Caco-2 (cell line): ENCODE measurements at regions not wholly inside any gene's neighbourhood (a gene's known extent, or its start where the extent isn't known, plus 50 kb on each side); places are given as distances from the start of the nearest gene placed in this dataset.
"Not testable (repeated sequence)": the region's sequence is repeated elsewhere in the genome, so short reads cannot be mapped to it uniquely, and the experiment has no call there.

ENCODE experiments used
- BruUV-seq: library from RNA; stranded (reverse); fragments of 400-500 nt; replicated peaks from 2 replicates; lab custom pipeline; 2021; lab: Mats Ljungman, UMichigan
- CTCF ChIA-PET: fragments of 300-600 bp; sonication (Branson Sonifier 250); formaldehyde crosslinking; loops from one replicate; lab custom pipeline; 2022; ENCODE audit warnings: antibody characterized with exemption; lab: Charles Lee
- POLR2A ChIA-PET: fragments of 300-600 bp; sonication (Branson Sonifier 250); formaldehyde crosslinking; loops from one replicate; lab custom pipeline; 2022; ENCODE audit warnings: antibody characterized with exemption; lab: Charles Lee
- DNase-seq, 2 experiments: peaks; one replicate each; pipeline versions ENCODE4 v3.0.0 to v3.0.0-alpha.2; 2020 to 2022
- H3K27me3 ChIP-seq: replicated peaks from 2 replicates; pipeline ENCODE4 v1.6.0; 2011; ENCODE audit warnings: low read length; ENCODE audit not compliant: control insufficient read depth, insufficient read depth
- H3K36me3 ChIP-seq: 2 replicates; pipeline ENCODE4 v1.5.1; 2011; ENCODE audit warnings: low read length; ENCODE audit not compliant: control insufficient read depth, insufficient read depth
- H3K4me1 ChIP-seq: fragments of 250-450 bp; sonication (Bioruptor Pico); 2 replicates; pipeline ENCODE4 v1.5.1; 2020; ENCODE audit warnings: mild to moderate bottlenecking
- H3K4me3 ChIP-seq: 2 replicates; pipeline ENCODE4 v1.5.1; 2011; ENCODE audit warnings: low read depth, mild to moderate bottlenecking, control low read depth, low read length
- H3K9me3 ChIP-seq: fragments of 250-450 bp; sonication (Bioruptor Pico); 2 replicates; pipeline ENCODE4 v1.5.1; 2020; ENCODE audit warnings: mild to moderate bottlenecking, moderate library complexity
- H3K27ac Mint-ChIP-seq: one replicate; pipeline ENCODE4 v1.8.0; 2022; ENCODE audit warnings: mixed read lengths; ENCODE audit not compliant: unreplicated experiment
- H3K27me3 Mint-ChIP-seq: one replicate; pipeline ENCODE4 v1.8.0; 2022; ENCODE audit warnings: mixed read lengths; ENCODE audit not compliant: insufficient read depth, unreplicated experiment
- H3K36me3 Mint-ChIP-seq: one replicate; pipeline ENCODE4 v1.8.0; 2022; ENCODE audit warnings: mild to moderate bottlenecking, mixed read lengths; ENCODE audit not compliant: insufficient read depth, unreplicated experiment
- H3K4me1 Mint-ChIP-seq: one replicate; pipeline ENCODE4 v1.8.0; 2022; ENCODE audit warnings: low read depth, mixed read lengths; ENCODE audit not compliant: unreplicated experiment
- H3K4me3 Mint-ChIP-seq: one replicate; pipeline ENCODE4 v1.8.0; 2022; ENCODE audit warnings: mild to moderate bottlenecking, moderate library complexity, mixed read lengths; ENCODE audit not compliant: unreplicated experiment
- H3K9me3 Mint-ChIP-seq: one replicate; pipeline ENCODE4 v1.8.0; 2022; ENCODE audit warnings: mixed read lengths; ENCODE audit not compliant: unreplicated experiment
- CTCF ChIP-seq, 2 experiments: fragments of 200-600 bp in 1 of 2; IDR thresholded peaks; 1 replicate in 1 of 2; 2 replicates in 1 of 2; pipeline versions ENCODE4 v1.5.1 to v1.8.0; 2011 to 2022; ENCODE audit warnings: antibody characterized with exemption in 1 of 2, control low read depth in 1 of 2, inconsistent platforms in 1 of 2, low read depth in 1 of 2, low read length in 1 of 2, mild to moderate bottlenecking in 1 of 2, moderate library complexity in 1 of 2; ENCODE audit not compliant: insufficient read depth in 1 of 2, severe bottlenecking in 1 of 2, unreplicated experiment in 1 of 2
- intact Hi-C: fragments of 100-400 bp; cut with micrococcal nuclease; formaldehyde crosslinking; loops from one replicate; pipeline ENCODE4 v1.10.0; 2022; ENCODE audit not compliant: unreplicated experiment

- H3K27ac Mint-ChIP-seq: no peak overlapping the region
These were observed 168.9 kb downstream of the CDC14C start for GRCh38 chr7:49093218-49093617.

GRCh38 chr7:49094866-49095265 lies 170.5 kb downstream of the CDC14C start:
- no peaks in the 10 kb centered on the region for H3K4me1 Mint-ChIP-seq
- Histone ChIP-seq H3K9me3 (no peaks in the 10 kb centered on the region), H3K4me1 (no peaks in the 10 kb centered on the region), H3K36me3 (no peaks in the 10 kb centered on the region), H3K4me3 (no peak overlapping the region), H3K27me3 (no peaks in the 10 kb centered on the region)
- POLR2A ChIA-PET: no interaction called here
- CTCF ChIA-PET: no interaction called here
- intact Hi-C loops: loop anchor here (5.0 to 10.0 kb wide), 2 partner anchors 72 to 700 kb away; no protein-coding TSS in a partner anchor
- TF ChIP-seq CTCF (IDR thresholded peaks at IDR 0.05; ENCODE audit: insufficient read depth in 1 of 2, low read depth in 1 of 2, low read length in 1 of 2, severe bottlenecking in 1 of 2, unreplicated experiment in 1 of 2): no peak
- no peak overlapping the region for H3K4me3 Mint-ChIP-seq
- DNase-seq: no peak
- H3K27ac Mint-ChIP-seq: no peak overlapping the region
- peaks cover 5% of the 10 kb centered on the region for H3K27me3 Mint-ChIP-seq
- no TSS peak for BruUV-seq
- no peaks in the 10 kb centered on the region for H3K36me3 Mint-ChIP-seq
- H3K9me3 Mint-ChIP-seq: no peaks in the 10 kb centered on the region

More at GRCh38 chr7:49093218-49093617, 168.9 kb downstream of the CDC14C start:
- ChIA-PET POLR2A (no interaction called here), CTCF (no interaction called here)
- TF ChIP-seq CTCF (IDR thresholded peaks at IDR 0.05; ENCODE audit: insufficient read depth in 1 of 2, low read depth in 1 of 2, low read length in 1 of 2, severe bottlenecking in 1 of 2, unreplicated experiment in 1 of 2): no peak
- Mint-ChIP-seq H3K27me3 (peaks cover 2% of the 10 kb centered on the region), H3K4me1 (no peaks in the 10 kb centered on the region), H3K9me3 (no peaks in the 10 kb centered on the region), H3K4me3 (no peak overlapping the region), H3K36me3 (no peaks in the 10 kb centered on the region)
- H3K36me3 ChIP-seq: no peaks in the 10 kb centered on the region
- no peak overlapping the region for H3K4me3 ChIP-seq
- intact Hi-C loops: loop anchor here (10.0 kb wide), 1 partner anchor 702 kb away; no protein-coding TSS in a partner anchor
- DNase-seq: no peak
- H3K9me3 ChIP-seq: no peaks in the 10 kb centered on the region
- BruUV-seq: no TSS peak
- no peaks in the 10 kb centered on the region for H3K27me3 ChIP-seq
- no peaks in the 10 kb centered on the region for H3K4me1 ChIP-seq

GRCh38 chr7:49099587-49100326 lies 175.4 kb downstream of the CDC14C start:
- Histone ChIP-seq H3K27me3 (no peaks in the 10 kb centered on the region), H3K4me3 (no peak overlapping the region), H3K4me1 (no peaks in the 10 kb centered on the region), H3K36me3 (no peaks in the 10 kb centered on the region), H3K9me3 (no peaks in the 10 kb centered on the region)
- intact Hi-C loops: loop anchor here (1.0 to 10.0 kb wide), 3 partner anchors 68 to 753 kb away; no protein-coding TSS in a partner anchor
- Mint-ChIP-seq H3K9me3 (no peaks in the 10 kb centered on the region), H3K36me3 (no peaks in the 10 kb centered on the region), H3K4me1 (no peaks in the 10 kb centered on the region), H3K4me3 (no peak overlapping the region), H3K27me3 (peaks cover 5% of the 10 kb centered on the region), H3K27ac (no peak overlapping the region)
- ChIA-PET POLR2A (no interaction called here), CTCF (interaction anchor here (1.0 kb wide), 1 partner anchor 225 kb away, joined by 3 read pairs; no protein-coding TSS in a partner anchor)
- peak in 1 of 2 experiments; percentile 20 for TF ChIP-seq CTCF (IDR thresholded peaks at IDR 0.05; ENCODE audit: insufficient read depth in 1 of 2, low read depth in 1 of 2, low read length in 1 of 2, severe bottlenecking in 1 of 2, unreplicated experiment in 1 of 2)
- DNase-seq: no peak
- BruUV-seq: no TSS peak

- H3K27me3 ChIP-seq, POLR2A ChIA-PET, BruUV-seq, H3K27ac Mint-ChIP-seq, H3K4me1 Mint-ChIP-seq, H3K4me3 Mint-ChIP-seq, H3K9me3 Mint-ChIP-seq, intact Hi-C loops, H3K36me3 Mint-ChIP-seq, H3K4me3 ChIP-seq, H3K4me1 ChIP-seq, CTCF ChIA-PET, DNase-seq, H3K27me3 Mint-ChIP-seq, H3K9me3 ChIP-seq, H3K36me3 ChIP-seq: not testable (repeated sequence)
These were observed 176.8 kb downstream of the CDC14C start for GRCh38 chr7:49100908-49101740.
